Endodermal cell (in vitro differentiated cells): ENCODE measurements at regions not wholly inside any gene's neighbourhood (a gene's known extent, or its start where the extent isn't known, plus 50 kb on each side); places are given as distances from the start of the nearest gene placed in this dataset.

ENCODE experiments used
- DNase-seq: peaks from one replicate; pipeline ENCODE4 v3.0.0-alpha.2; 2017
- H3K27ac ChIP-seq: 2 replicates; pipeline ENCODE4 v1.5.1; 2013; ENCODE audit warnings: mild to moderate bottlenecking, low read depth, low read length, moderate library complexity
- H3K27me3 ChIP-seq: 2 replicates; pipeline ENCODE4 v1.6.1; 2013; ENCODE audit warnings: mild to moderate bottlenecking, low read length, moderate library complexity; ENCODE audit not compliant: insufficient read depth, control insufficient read depth, poor library complexity, severe bottlenecking
- H3K36me3 ChIP-seq: 2 replicates; pipeline ENCODE4 v1.7.0; 2013; ENCODE audit warnings: mild to moderate bottlenecking, low read length, moderate library complexity; ENCODE audit not compliant: control insufficient read depth, insufficient read depth
- H3K4me1 ChIP-seq: one replicate; pipeline ENCODE4 v1.7.0; 2013; ENCODE audit warnings: low read length; ENCODE audit not compliant: control insufficient read depth, insufficient read depth
- H3K4me3 ChIP-seq: 2 replicates; pipeline ENCODE4 v1.5.1; 2013; ENCODE audit warnings: mild to moderate bottlenecking, low read length, moderate library complexity
- H3K9ac ChIP-seq: 2 replicates; pipeline ENCODE4 v1.6.1; 2013; ENCODE audit warnings: mild to moderate bottlenecking, low read length, moderate library complexity; ENCODE audit not compliant: poor library complexity, severe bottlenecking; ENCODE audit errors: extremely low read depth
- H3K9me3 ChIP-seq: 2 replicates; pipeline ENCODE4 v1.6.1; 2013; ENCODE audit warnings: mild to moderate bottlenecking, low read length, moderate library complexity; ENCODE audit not compliant: control insufficient read depth
- H3K27ac Mint-ChIP-seq: 2 replicates; pipeline ENCODE4 v1.8.0; 2020; ENCODE audit warnings: mixed read lengths
- H3K27me3 Mint-ChIP-seq: 2 replicates; pipeline ENCODE4 v1.8.0; 2021; ENCODE audit warnings: mild to moderate bottlenecking, mixed read lengths; ENCODE audit not compliant: insufficient read depth
- H3K36me3 Mint-ChIP-seq: 2 replicates; pipeline ENCODE4 v1.8.0; 2020; ENCODE audit warnings: low read depth, mixed read lengths
- H3K4me1 Mint-ChIP-seq: 2 replicates; pipeline ENCODE4 v1.8.0; 2020; ENCODE audit warnings: mixed read lengths
- H3K4me3 Mint-ChIP-seq: 2 replicates; pipeline ENCODE4 v1.8.0; 2020; ENCODE audit warnings: mild to moderate bottlenecking, moderate library complexity, mixed read lengths
- H3K9me3 Mint-ChIP-seq: 2 replicates; pipeline ENCODE4 v1.8.0; 2020; ENCODE audit warnings: mild to moderate bottlenecking, mixed read lengths
- WGBS, 2 experiments: methylation state at CpG; one replicate each; pipeline versions ENCODE4 v1.1.5 to v1.1.7; 2013; ENCODE audit warnings: missing lambda C conversion rate in 2 of 2, mixed read lengths in 1 of 2; ENCODE audit not compliant: insufficient coverage in 1 of 2, insufficient read length in 1 of 2; 5-methylcytosine and 5-hydroxymethylcytosine counted together
- TF ChIP-seq, protein P1 (sequence below): fragments of 200-600 bp; sonication (generic); conservative IDR thresholded peaks from 2 replicates; pipeline ENCODE4 v1.5.0; 2021; ENCODE audit warnings: antibody characterized with exemption, mild to moderate bottlenecking

DNA sequence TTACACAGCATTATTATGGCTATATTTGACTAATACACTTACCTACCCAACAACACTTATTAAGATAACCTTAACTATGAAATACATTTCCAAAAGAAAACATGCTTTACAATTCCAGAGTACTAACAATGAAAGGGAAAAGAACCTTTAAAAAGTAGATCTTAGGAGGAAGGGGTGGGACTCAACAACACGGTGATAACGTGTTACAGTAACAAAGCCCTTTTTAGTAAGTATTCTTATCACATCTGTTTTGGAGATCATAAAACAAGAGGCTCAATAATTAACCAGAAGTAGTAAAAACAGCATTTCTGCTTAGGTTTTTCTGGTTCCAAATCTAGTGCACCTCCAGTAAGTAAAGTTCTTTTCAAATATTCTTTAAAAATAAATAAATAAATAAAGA lies 202.1 kb upstream of the SLC7A11 start:
- H3K4me1 ChIP-seq: no peaks in the 10 kb centered on the region
- no peaks in the 10 kb centered on the region for H3K36me3 ChIP-seq
- H3K9ac ChIP-seq: no peak overlapping the region
- H3K27ac ChIP-seq: no peak overlapping the region
- peaks cover 4% of the 10 kb centered on the region for H3K9me3 ChIP-seq
- 90 to 100% methylated on average over 1 to 2 of the region's 2 CpGs for WGBS, 2 experiments
- Mint-ChIP-seq H3K27me3 (no peaks in the 10 kb centered on the region), H3K27ac (no peak overlapping the region), H3K4me1 (no peaks in the 10 kb centered on the region), H3K4me3 (no peak overlapping the region), H3K36me3 (no peaks in the 10 kb centered on the region), H3K9me3 (peaks cover 7% of the 10 kb centered on the region)
- H3K4me3 ChIP-seq: no peak overlapping the region
- TF ChIP-seq, protein P1, sequence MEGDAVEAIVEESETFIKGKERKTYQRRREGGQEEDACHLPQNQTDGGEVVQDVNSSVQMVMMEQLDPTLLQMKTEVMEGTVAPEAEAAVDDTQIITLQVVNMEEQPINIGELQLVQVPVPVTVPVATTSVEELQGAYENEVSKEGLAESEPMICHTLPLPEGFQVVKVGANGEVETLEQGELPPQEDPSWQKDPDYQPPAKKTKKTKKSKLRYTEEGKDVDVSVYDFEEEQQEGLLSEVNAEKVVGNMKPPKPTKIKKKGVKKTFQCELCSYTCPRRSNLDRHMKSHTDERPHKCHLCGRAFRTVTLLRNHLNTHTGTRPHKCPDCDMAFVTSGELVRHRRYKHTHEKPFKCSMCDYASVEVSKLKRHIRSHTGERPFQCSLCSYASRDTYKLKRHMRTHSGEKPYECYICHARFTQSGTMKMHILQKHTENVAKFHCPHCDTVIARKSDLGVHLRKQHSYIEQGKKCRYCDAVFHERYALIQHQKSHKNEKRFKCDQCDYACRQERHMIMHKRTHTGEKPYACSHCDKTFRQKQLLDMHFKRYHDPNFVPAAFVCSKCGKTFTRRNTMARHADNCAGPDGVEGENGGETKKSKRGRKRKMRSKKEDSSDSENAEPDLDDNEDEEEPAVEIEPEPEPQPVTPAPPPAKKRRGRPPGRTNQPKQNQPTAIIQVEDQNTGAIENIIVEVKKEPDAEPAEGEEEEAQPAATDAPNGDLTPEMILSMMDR: no peak
- DNase-seq: no peak
- no peaks in the 10 kb centered on the region for H3K27me3 ChIP-seq

DNA sequence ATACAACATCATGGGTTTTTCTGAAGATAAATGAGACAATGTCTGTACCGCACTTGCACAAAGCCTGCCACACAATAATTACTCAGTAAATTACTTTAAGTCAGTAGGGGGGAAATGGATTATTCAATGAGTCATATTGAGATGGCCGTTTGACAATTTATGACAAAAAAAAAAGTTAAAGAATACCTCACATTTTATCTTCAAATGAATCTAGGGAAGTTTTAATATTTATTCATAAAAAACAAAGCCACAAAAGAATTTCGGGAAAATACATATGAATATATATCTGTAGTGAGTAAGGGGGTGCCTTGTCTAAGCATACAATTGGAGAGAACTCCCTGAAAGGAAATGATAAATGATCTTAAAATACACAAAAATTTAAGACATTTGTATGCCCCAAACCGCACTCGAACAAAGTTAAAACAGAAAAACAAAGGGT lies 197.0 kb upstream of the SLC7A11 start:
- H3K9me3 Mint-ChIP-seq: peaks cover 19% of the 10 kb centered on the region
- H3K27me3 Mint-ChIP-seq: no peaks in the 10 kb centered on the region
- Histone ChIP-seq H3K4me3 (no peak overlapping the region), H3K27me3 (no peaks in the 10 kb centered on the region), H3K27ac (no peak overlapping the region), H3K36me3 (no peaks in the 10 kb centered on the region), H3K9me3 (peaks cover 11% of the 10 kb centered on the region), H3K4me1 (no peaks in the 10 kb centered on the region), H3K9ac (no peak overlapping the region)
- H3K27ac Mint-ChIP-seq: no peak overlapping the region
- H3K4me3 Mint-ChIP-seq: no peak overlapping the region
- H3K4me1 Mint-ChIP-seq: no peaks in the 10 kb centered on the region
- 95% methylated on average over 3 of the region's 5 CpGs; no CpG with 5 or more reads in 1 of the 2 experiments for WGBS, 2 experiments
- no peak for DNase-seq
- no peaks in the 10 kb centered on the region for H3K36me3 Mint-ChIP-seq
- TF ChIP-seq, protein P1: no peak

DNA sequence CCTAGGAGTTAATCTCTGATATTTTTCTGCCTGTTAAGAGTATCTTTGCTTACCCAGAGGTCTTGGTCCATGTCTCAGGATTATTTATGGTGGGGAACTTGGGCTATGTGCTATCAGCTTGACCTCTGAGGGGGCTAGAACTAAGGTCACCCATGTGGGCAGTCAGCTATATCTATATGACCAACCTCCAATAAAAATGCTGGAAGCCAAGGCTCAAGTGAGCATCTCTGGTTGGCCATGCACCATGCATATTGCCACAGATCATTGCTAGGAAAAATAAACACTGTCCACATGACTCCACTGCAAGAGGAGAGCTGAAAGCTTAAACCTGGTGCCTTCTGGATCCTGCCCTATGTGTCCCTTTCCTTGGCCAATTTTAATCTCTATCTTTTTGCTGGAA lies 196.5 kb upstream of the SLC7A11 start:
- peaks cover 8% of the 10 kb centered on the region for H3K9me3 ChIP-seq
- Mint-ChIP-seq H3K4me1 (no peaks in the 10 kb centered on the region), H3K36me3 (no peaks in the 10 kb centered on the region), H3K9me3 (peaks cover 23% of the 10 kb centered on the region), H3K27me3 (no peaks in the 10 kb centered on the region), H3K4me3 (no peak overlapping the region), H3K27ac (no peak overlapping the region)
- no peak overlapping the region for H3K27ac ChIP-seq
- no peaks in the 10 kb centered on the region for H3K27me3 ChIP-seq
- no peak for DNase-seq
- TF ChIP-seq, protein P1: no peak
- H3K4me3 ChIP-seq: no peak overlapping the region
- no peak overlapping the region for H3K9ac ChIP-seq
- H3K36me3 ChIP-seq: no peaks in the 10 kb centered on the region
- no peaks in the 10 kb centered on the region for H3K4me1 ChIP-seq
